Astrocyte (in vitro differentiated cells and primary cell): ENCODE measurements at regions not wholly inside any gene's neighbourhood (a gene's known extent, or its start where the extent isn't known, plus 50 kb on each side); places are given as distances from the start of the nearest gene placed in this dataset.

ENCODE experiments used
- CTCF ChIP-seq: IDR thresholded peaks from 2 replicates; pipeline ENCODE4 v1.5.1; 2011; ENCODE audit warnings: low read depth, mild to moderate bottlenecking, inconsistent platforms, low read length, moderate library complexity; ENCODE audit not compliant: insufficient read depth
- EZH2 ChIP-seq: IDR thresholded peaks from 2 replicates; pipeline ENCODE4 v1.6.1; 2012; ENCODE audit warnings: mild to moderate bottlenecking, low read length, inconsistent platforms; ENCODE audit not compliant: insufficient read depth

GRCh38 chr1:68723791-68724190, 226.9 kb upstream of the DEPDC1 start:
- TF ChIP-seq CTCF: no peak
- TF ChIP-seq EZH2: no peak
